LoVo (cell line): ENCODE measurements at regions not wholly inside any gene's neighbourhood (a gene's known extent, or its start where the extent isn't known, plus 50 kb on each side); places are given as distances from the start of the nearest gene placed in this dataset.
"Not testable (repeated sequence)": the region's sequence is repeated elsewhere in the genome, so short reads cannot be mapped to it uniquely, and the experiment has no call there.

ENCODE experiments used
- DNase-seq: peaks from one replicate; pipeline ENCODE4 v3.0.0-alpha.2; 2016; ENCODE audit warnings: low spot score

DNA sequence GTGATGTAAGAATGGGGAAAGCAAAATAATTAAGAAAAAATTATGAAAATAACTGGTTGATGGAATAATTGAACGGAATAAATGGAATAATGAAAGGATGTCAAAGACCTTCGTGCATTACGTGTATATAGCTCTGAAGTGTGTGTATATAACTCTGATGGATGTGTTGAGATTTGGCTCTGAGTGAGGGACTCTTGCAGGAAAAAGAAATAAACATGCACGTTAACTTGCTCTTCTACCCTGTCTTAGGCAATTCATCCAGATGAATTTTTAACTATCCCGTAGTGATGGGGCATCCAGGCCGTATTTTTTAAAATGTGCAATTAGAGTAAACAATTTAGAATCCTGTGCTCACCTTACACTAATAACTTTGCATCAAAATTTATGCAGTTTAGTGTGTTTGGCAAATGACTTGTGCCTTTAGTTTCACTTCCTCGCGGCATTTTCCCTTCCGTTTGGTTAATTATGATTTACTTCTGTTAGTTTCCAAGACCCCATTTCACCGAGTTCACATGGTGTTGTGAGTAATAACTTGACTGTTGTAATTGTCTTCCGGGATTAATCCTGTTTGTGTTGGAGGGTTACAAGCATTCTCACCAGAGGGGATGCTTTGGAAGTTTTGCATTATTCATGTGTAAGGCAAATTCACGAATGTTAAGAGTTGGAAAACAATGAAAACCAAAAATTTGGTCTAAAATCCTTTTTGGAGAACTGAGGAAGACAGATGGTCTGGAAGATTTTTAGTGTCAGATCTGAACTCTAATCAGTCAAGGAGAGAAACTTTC, 256.5 kb upstream of the FAT1 start:
- no peak for DNase-seq

DNA sequence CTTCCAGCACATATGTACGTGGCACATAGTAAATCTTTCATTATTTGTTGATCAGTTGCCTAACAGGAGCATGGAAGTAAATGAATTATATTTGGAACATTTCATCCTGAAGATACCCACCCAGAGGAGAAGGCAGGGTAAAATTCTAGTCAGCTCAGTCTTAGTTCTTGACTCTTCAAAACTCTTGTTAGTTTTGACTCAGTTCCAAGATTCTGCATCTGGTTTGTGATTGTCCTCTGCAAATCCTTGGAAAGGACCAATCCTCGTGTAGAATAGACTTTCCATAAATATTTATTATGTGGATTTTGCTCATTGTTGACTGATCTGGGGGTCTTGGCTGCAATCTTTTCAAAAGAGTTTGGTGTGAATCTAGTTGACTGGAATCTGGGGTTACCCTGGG, 257.5 kb upstream of the FAT1 start:
- DNase-seq: no peak

- no peak for DNase-seq
Observed at GRCh38 chr4:186982160-186982559, 258.5 kb upstream of the FAT1 start.

DNA sequence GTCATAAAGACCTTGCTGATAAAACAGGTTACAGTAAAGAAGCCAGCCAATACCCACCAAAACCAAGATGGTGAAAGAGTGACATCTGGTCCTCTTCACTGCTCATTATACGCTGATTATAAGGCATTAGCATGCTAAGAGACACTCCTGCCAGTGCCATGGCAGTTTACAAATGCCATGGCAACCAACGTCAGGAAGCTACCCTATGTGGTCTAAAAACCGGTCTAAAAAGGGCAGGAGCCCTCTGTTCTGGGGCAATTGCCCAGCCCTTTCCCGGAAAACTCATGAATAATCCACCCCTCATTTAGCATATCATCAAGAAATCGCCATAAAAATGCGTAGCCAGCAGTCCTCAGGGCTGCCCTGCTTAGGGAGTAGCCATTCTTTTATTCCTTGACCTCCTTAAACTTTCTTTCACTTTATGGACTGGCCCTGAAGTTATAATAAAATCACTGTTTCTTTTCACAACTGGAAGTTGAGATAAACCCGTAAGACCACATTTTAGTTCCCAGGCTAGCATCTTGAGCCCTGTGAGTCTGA, 260.5 kb upstream of the FAT1 start:
- DNase-seq: no peak

- DNase-seq: no peak
Observed at GRCh38 chr4:186999686-187000085, 276.0 kb upstream of the FAT1 start.

- no peak for DNase-seq
Observed at GRCh38 chr4:187000281-187000680, 276.6 kb upstream of the FAT1 start.

DNA sequence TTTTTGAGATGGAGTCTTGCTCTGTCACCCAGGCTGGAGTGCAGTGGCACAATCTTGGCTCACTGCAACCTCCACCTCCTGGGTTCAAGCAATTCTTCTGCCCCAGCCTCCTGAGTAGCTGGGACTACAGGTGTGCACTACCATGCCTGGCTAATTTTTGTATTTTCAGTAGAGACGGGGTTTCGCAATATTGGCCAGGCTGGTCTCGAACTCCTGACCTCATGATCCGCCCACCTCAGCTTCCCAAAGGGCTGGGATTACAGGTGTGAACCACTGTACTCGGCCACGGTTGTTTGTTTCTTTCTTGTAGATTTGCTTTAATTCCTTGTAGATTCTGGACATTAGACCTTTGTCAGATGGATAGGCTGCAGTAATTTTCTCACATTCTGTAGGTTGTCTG, 278.5 kb upstream of the FAT1 start:
- not testable (repeated sequence) for DNase-seq

DNA sequence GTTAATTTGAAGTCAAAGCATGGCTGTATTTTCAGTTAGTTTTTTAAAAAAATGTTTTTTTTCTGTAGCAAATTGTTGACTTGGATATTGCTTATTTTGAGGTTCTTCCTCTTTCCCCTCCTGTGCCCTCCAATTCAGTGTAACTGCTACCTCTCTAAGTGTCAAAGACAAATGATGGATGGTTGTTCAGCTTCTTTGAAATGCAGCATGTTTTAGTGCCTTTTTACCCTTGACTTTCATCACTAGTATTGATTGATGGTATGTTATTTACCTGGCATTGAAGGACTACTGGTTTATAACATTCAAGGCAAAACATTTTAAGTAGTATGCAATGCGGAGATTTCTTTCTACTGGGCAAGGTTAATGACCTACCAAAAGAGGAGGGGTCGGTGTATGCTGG, 281.0 kb upstream of the FAT1 start:
- DNase-seq: no peak

DNA sequence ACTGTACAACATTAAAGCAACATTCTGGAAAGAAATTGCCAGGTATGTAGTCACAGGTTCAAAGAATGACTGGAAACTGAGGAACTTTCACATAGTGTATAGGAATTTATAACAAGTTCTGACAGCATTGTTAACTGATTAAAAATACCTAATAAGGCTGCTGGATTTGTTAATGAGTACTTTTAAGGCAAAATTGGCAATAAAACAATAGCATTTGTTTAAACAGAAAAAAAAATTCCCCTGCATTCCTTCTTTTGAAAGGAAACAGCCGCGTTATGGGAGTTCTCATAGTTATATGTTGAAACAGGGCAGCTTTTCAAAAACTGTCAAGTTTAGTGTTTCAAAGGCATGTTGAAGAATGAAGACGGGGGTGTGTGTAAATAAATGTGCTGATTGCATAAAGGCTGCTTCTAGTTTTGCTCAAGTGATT, 282.5 kb upstream of the FAT1 start:
- no peak for DNase-seq

DNA sequence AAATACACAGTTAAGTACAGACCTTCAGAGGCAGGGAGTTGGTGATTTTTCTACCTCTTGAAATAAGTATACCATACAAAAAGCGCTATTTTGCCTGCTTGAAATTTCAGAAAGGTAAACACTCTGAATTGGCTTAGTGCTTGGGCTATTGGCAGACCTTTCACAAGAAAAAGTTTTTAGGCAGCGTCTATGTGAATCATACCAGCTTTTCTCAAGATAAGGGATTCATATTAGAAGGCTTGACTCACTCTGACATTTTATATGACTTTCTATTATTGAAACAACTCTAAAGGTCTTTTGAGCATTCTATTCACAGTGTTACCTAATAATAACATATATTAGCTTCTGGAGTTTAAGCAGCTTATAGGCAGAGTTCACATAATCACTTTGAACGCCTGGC, 286.4 kb upstream of the FAT1 start:
- no peak for DNase-seq

GRCh38 chr4:187016101-187016500, 292.4 kb upstream of the FAT1 start:
- DNase-seq: no peak

GRCh38 chr4:187017147-187017546, 293.5 kb upstream of the FAT1 start:
- no peak for DNase-seq

GRCh38 chr4:187019896-187020295, 296.2 kb upstream of the FAT1 start:
- no peak for DNase-seq

DNA sequence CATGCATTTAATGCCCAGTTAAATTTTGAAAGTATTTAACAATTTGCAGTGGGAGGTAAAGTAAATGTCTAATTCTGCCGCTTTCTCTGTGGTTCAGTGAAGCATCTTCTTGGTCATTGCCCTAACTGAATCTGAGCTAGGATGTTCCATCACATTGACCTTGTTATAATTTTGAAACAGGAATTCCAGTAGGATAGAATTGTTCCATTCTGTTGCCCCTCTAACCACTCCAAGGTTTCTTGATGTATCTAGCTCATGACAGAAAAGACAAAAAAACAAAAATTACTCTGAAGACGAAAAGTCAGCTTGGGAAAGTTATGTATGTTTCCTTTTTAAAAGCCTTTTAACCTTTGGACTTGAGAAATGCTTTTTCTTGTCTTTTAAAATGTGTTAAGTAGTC, 297.0 kb upstream of the FAT1 start:
- no peak for DNase-seq

DNA sequence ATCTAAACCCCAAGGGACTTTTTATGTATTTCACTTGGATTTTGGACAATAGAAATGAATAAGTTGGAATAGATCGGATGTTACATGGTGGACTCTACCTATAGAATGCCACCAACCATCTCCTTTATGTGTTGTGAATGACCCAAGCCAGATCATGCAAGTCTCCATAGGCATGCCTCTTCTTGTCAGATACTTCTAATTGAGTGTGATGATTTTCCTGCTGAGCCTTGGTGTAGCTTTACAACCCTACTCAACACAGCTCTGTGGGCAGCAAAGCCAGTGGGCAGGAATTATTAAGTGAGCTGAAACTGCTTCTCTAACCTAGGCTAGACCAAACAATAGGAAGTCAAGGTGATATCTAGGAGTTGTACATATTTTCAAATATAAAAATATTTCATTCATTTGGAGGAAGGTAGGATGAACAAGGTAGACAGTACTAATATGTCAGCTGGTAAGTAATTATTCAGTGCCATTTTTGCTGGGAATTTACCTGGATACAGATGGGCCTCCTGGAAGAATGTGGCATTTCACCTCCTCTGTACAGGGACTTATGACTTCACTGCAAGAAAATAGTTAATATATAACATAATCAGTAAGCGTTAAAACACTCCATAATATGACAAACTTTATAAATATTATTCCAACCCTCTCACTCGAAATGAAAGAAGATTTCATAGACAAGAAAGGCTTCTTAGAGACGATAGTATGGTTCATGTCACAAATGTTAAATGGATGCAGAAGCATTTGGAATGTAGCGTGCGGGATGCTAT, 298.0 kb upstream of the FAT1 start:
- no peak for DNase-seq

DNA sequence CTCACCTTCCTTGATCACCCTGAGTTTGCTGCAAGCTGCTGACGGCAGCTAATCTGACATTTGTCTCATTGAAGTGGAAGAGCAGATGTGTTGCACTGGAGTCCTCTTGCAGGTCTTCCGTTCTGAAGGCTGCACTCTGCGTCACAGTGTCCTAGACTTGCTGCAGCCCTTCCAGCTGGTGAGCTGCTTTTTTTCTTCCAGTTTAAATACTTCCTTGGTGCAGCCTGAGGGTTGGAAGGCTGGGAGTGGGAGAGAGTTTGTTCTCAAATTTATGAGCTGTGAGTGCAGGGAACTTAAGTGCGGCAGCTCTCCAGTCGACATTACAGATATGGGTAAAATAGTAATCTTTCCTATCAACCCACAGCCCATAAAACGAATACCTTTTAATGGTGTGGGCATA, 303.6 kb upstream of the FAT1 start:
- no peak for DNase-seq

DNA sequence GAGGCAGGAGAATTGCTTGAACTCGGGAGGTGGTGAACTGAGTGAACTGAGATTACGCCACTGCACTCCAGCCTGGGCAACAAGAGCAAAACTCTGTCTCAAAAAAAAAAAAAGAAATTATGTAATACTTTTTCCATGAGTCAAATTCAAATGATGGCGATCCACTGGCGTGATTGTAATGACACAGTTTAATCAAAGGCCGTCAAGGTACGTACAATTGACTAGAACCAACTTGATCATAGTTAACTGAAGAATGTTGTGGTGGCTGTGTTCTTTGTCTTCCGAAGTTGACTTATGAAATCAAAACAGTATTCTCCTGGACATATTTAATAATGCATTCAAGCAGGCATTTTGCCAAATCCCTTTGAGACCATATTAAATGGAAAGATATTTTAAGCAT, 318.6 kb upstream of the FAT1 start:
- no peak for DNase-seq

GRCh38 chr4:187046471-187046870, 322.8 kb upstream of the FAT1 start:
- DNase-seq: no peak

DNA sequence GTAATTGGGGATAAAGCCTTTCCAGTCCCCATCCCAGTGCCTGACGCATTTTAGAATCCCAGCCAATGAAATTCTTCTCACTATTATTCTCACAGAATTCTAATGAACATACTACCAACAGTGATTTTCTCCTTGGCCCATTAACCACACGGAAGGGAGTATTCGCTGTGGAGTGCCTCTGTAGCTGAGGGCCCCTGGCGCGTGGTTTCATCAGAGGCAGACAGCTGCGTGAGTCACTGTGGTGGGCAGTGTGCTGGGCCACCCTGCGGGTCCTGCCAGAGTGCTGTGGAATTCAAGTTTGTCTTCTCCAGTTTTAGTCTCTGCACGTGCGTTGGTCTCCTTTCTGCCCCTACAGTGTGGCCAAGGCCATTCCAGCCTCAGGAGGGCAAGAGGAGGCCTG, 335.4 kb upstream of the FAT1 start:
- DNase-seq: no peak

GRCh38 chr4:187059895-187060294, 336.2 kb upstream of the FAT1 start:
- no peak for DNase-seq

DNA sequence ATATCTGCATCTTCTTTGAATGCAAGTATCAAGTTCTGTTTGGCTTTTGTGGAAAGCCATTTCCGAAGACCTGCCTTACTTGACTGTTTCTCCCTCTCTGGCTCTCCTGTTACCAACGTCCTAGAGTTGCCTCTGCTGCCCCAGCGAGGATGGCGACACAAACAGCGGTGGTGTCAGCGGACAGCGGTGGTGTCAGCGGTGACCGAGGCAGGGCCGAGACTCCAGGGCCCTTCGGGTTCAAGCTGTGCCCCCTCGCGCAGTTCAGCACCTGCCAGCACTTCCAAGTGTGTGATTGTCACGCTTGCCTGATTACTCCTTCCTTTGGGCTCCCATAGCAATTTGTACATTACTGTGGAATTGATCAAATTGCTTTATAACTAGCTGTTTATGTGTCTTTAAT, 336.9 kb upstream of the FAT1 start:
- DNase-seq: no peak

DNA sequence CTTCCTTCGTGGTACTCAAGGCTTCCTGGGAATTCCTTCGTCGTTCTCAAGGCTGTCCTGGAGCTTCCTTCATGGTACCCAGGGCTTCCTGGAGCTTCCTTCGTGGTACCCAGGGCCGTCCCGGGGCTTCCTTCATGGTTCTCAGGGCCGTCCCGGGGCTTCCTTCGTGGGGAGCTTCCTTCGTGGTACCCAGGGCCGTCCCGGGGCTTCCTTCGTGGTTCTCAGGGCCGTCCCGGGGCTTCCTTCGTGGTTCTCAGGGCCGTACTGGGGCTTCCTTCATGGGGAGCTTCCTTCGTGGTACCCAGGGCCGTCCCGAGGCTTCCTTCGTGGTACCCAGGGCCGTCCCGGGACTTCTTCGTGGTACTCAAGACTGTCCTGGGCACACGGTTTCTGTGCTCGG, 339.6 kb upstream of the FAT1 start:
- no peak for DNase-seq

DNA sequence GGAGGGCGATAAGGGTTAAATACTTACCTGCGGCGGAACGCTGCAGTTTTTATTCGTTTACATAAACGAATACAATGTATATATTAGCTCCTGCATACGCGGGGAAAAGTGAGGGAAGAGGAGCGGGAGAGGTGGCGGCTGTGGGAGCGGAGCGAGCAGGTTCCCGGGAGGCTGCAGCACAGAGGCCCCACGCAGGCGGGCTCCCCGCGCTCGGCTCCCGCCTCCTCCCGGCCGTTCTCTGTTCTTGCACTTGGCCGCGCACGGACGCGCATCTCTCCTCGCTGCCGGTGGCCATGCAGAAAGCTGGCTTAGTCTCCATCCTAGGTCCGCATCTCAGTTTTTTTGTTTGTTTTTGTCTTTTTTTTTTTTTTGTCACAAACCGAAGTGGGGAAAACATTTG, 340.4 kb upstream of the FAT1 start:
- no peak for DNase-seq
